Left lobe of liver (tissue), 2 donors: ENCODE measurements at regions not wholly inside any gene's neighbourhood (a gene's known extent, or its start where the extent isn't known, plus 50 kb on each side); places are given as distances from the start of the nearest gene placed in this dataset.

Experiments
- ATAC-seq: fragments of 200-7000 bp; cut with Tn5 transposase; one replicate; pipeline ENCODE4 v1.9.1; 2020; ENCODE audit warnings: mild to moderate bottlenecking, moderate library complexity
- DNase-seq: peaks from one replicate; pipeline ENCODE4 v3.0.0-alpha.2; 2020; ENCODE audit warnings: low spot score
- donor health status: DM: no; HTN: no; CAD: no; lungs with moderate emphysema.
- donor health status: DM: no; HTN: yes; CAD: no.

GRCh38 chr5:24353611-24354010, 291.2 kb downstream of the CDH10 start:
- no peak for DNase-seq
- ATAC-seq, result no peak

- ATAC-seq, result no peak
Observed at GRCh38 chr5:24363789-24364481, 280.8 kb downstream of the CDH10 start.

GRCh38 chr5:24364711-24365110, 280.1 kb downstream of the CDH10 start:
- ATAC-seq, result no peak
- DNase-seq, result no peak

More at GRCh38 chr5:24363789-24364481, 280.8 kb downstream of the CDH10 start:
- no peak for DNase-seq

- no peak for ATAC-seq
- DNase-seq, result no peak
Observed at GRCh38 chr5:24365406-24365805, 279.4 kb downstream of the CDH10 start.

- DNase-seq (no peak), ATAC-seq (no peak)
Observed at GRCh38 chr5:24367216-24367615, 277.6 kb downstream of the CDH10 start.

- DNase-seq (no peak), ATAC-seq (no peak)
Observed at GRCh38 chr5:24368115-24368514, 276.7 kb downstream of the CDH10 start.

GRCh38 chr5:24376210-24376609, 268.6 kb downstream of the CDH10 start:
- ATAC-seq, result no peak
- no peak for DNase-seq

GRCh38 chr5:24376616-24377015, 268.2 kb downstream of the CDH10 start:
- DNase-seq (no peak), ATAC-seq (no peak)

GRCh38 chr5:24381861-24382489, 262.8 kb downstream of the CDH10 start:
- no peak for ATAC-seq
- DNase-seq, result no peak

- ATAC-seq (no peak), DNase-seq (no peak)
Observed at GRCh38 chr5:24385070-24385469, 259.7 kb downstream of the CDH10 start.

- DNase-seq (no peak), ATAC-seq (no peak)
Observed at GRCh38 chr5:24385617-24386016, 259.2 kb downstream of the CDH10 start.

- ATAC-seq, result no peak
- DNase-seq, result no peak
Observed at GRCh38 chr5:24388448-24388847, 256.3 kb downstream of the CDH10 start.

- no peak for DNase-seq
- no peak for ATAC-seq
Observed at GRCh38 chr5:24389968-24390367, 254.8 kb downstream of the CDH10 start.

GRCh38 chr5:24391816-24392215, 253.0 kb downstream of the CDH10 start:
- no peak for ATAC-seq
- no peak for DNase-seq

GRCh38 chr5:24397601-24398000, 247.2 kb downstream of the CDH10 start:
- DNase-seq, result no peak
- ATAC-seq, result no peak

- ATAC-seq, result no peak
Observed at GRCh38 chr5:24401773-24402172, 243.0 kb downstream of the CDH10 start.

GRCh38 chr5:24407466-24407865, 237.3 kb downstream of the CDH10 start:
- ATAC-seq (no peak), DNase-seq (no peak)

More at GRCh38 chr5:24401773-24402172, 243.0 kb downstream of the CDH10 start:
- DNase-seq, result no peak

- ATAC-seq, result no peak
- DNase-seq, result no peak
Observed at GRCh38 chr5:24428345-24428744, 216.4 kb downstream of the CDH10 start.

- DNase-seq (no peak), ATAC-seq (no peak)
Observed at GRCh38 chr5:24433555-24433954, 211.2 kb downstream of the CDH10 start.
